GM19452 (cell line): ENCODE measurements at regions not wholly inside any gene's neighbourhood (a gene's known extent, or its start where the extent isn't known, plus 50 kb on each side); places are given as distances from the start of the nearest gene placed in this dataset.

Experiments
- ATAC-seq: cut with Tn5 transposase; IDR thresholded peaks from one replicate; pipeline ENCODE4 v1.9.1; 2021; ENCODE audit not compliant: unreplicated experiment

GRCh38 chr20:54272901-54273488 is 65.1 kb downstream of the PFDN4 start:
- ATAC-seq: no peak

GRCh38 chr20:54275359-54276111 is 67.6 kb downstream of the PFDN4 start:
- ATAC-seq: no peak

- no peak for ATAC-seq
Measured at GRCh38 chr20:54276577-54277169, 68.8 kb downstream of the PFDN4 start.

GRCh38 chr20:54278262-54278661 is 70.4 kb downstream of the PFDN4 start:
- no peak for ATAC-seq

GRCh38 chr20:54282625-54283024 is 74.7 kb downstream of the PFDN4 start:
- no peak for ATAC-seq

GRCh38 chr20:54283253-54283652 is 75.4 kb downstream of the PFDN4 start:
- ATAC-seq: no peak

GRCh38 chr20:54284928-54285704 is 77.2 kb downstream of the PFDN4 start:
- no peak for ATAC-seq

- ATAC-seq: no peak
Measured at GRCh38 chr20:54290636-54291035, 82.7 kb downstream of the PFDN4 start.

GRCh38 chr20:54291339-54292010 is 83.6 kb downstream of the PFDN4 start:
- no peak for ATAC-seq

GRCh38 chr20:54292185-54292584 is 84.3 kb downstream of the PFDN4 start:
- no peak for ATAC-seq

- no peak for ATAC-seq
Measured at GRCh38 chr20:54293526-54293925, 85.6 kb downstream of the PFDN4 start.

GRCh38 chr20:54294094-54294493 is 86.2 kb downstream of the PFDN4 start:
- ATAC-seq: no peak

GRCh38 chr20:54295686-54296085 is 87.8 kb downstream of the PFDN4 start:
- ATAC-seq: no peak

- ATAC-seq: no peak
Measured at GRCh38 chr20:54305421-54305820, 97.5 kb downstream of the PFDN4 start.

GRCh38 chr20:54306985-54307710 is 99.3 kb downstream of the PFDN4 start:
- ATAC-seq: no peak

GRCh38 chr20:54308804-54309203 is 100.9 kb downstream of the PFDN4 start:
- ATAC-seq: no peak

GRCh38 chr20:54318892-54319291 is 111.0 kb downstream of the PFDN4 start:
- ATAC-seq: no peak

GRCh38 chr20:54320148-54320607 is 112.3 kb downstream of the PFDN4 start:
- ATAC-seq: no peak

- ATAC-seq: no peak
Measured at GRCh38 chr20:54321352-54322087, 113.6 kb downstream of the PFDN4 start.
